Glutamatergic neuron (in vitro differentiated cells): ENCODE measurements at regions not wholly inside any gene's neighbourhood (a gene's known extent, or its start where the extent isn't known, plus 50 kb on each side); places are given as distances from the start of the nearest gene placed in this dataset.

Experiments used
- DNase-seq: peaks from one replicate; pipeline ENCODE4 v3.0.0; 2022
- H3K27ac Mint-ChIP-seq: one replicate; pipeline ENCODE4 v1.8.0; 2020; ENCODE audit warnings: mild to moderate bottlenecking, mixed read lengths, inconsistent platforms; ENCODE audit not compliant: unreplicated experiment
- H3K27me3 Mint-ChIP-seq: one replicate; pipeline ENCODE4 v1.8.0; 2020; ENCODE audit warnings: mild to moderate bottlenecking, moderate library complexity, mixed read lengths, inconsistent platforms; ENCODE audit not compliant: unreplicated experiment
- H3K36me3 Mint-ChIP-seq: one replicate; pipeline ENCODE4 v1.8.0; 2020; ENCODE audit warnings: mild to moderate bottlenecking, mixed read lengths, inconsistent platforms; ENCODE audit not compliant: unreplicated experiment
- H3K4me1 Mint-ChIP-seq: one replicate; pipeline ENCODE4 v1.8.0; 2020; ENCODE audit warnings: mild to moderate bottlenecking, low read depth, mixed read lengths, inconsistent platforms; ENCODE audit not compliant: unreplicated experiment
- H3K4me3 Mint-ChIP-seq: one replicate; pipeline ENCODE4 v1.8.0; 2020; ENCODE audit warnings: mild to moderate bottlenecking, mixed read lengths, inconsistent platforms; ENCODE audit not compliant: unreplicated experiment
- H3K9me3 Mint-ChIP-seq: one replicate; pipeline ENCODE4 v1.8.0; 2020; ENCODE audit warnings: mild to moderate bottlenecking, moderate library complexity, mixed read lengths, inconsistent platforms; ENCODE audit not compliant: unreplicated experiment
- TF ChIP-seq, protein P1 (sequence below): fragments of 200-600 bp; sonication (generic); IDR thresholded peaks from one replicate; pipeline ENCODE4 v1.5.0; 2021; ENCODE audit not compliant: partially characterized antibody, unreplicated experiment

DNA sequence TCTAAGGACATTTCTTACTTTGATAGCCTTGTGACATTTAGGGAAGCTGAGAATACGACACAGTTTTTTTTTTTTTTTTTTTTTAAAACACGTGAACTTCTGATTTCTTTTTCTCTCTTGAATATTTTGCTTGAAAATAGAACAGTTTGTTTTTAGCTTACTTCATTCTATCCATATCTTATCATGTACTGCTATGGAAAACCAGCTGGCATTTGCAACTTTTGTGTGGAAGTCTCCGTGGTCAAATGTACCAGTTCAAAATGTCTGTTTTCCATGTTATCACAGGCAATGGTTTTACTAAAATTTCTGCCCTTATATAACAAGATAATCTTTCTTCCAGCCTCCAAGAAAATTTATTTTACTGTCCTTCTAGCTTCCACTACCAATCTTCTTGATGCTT, 821.6 kb downstream of the DNAJB9 start:
- no peaks in the 10 kb centered on the region for H3K36me3 Mint-ChIP-seq
- TF ChIP-seq, protein P1, sequence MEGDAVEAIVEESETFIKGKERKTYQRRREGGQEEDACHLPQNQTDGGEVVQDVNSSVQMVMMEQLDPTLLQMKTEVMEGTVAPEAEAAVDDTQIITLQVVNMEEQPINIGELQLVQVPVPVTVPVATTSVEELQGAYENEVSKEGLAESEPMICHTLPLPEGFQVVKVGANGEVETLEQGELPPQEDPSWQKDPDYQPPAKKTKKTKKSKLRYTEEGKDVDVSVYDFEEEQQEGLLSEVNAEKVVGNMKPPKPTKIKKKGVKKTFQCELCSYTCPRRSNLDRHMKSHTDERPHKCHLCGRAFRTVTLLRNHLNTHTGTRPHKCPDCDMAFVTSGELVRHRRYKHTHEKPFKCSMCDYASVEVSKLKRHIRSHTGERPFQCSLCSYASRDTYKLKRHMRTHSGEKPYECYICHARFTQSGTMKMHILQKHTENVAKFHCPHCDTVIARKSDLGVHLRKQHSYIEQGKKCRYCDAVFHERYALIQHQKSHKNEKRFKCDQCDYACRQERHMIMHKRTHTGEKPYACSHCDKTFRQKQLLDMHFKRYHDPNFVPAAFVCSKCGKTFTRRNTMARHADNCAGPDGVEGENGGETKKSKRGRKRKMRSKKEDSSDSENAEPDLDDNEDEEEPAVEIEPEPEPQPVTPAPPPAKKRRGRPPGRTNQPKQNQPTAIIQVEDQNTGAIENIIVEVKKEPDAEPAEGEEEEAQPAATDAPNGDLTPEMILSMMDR, result no peak
- no peaks in the 10 kb centered on the region for H3K27me3 Mint-ChIP-seq
- no peak overlapping the region for H3K27ac Mint-ChIP-seq
- no peak for DNase-seq
- H3K4me3 Mint-ChIP-seq, result no peak overlapping the region
- H3K4me1 Mint-ChIP-seq, result no peaks in the 10 kb centered on the region
- no peaks in the 10 kb centered on the region for H3K9me3 Mint-ChIP-seq

DNA sequence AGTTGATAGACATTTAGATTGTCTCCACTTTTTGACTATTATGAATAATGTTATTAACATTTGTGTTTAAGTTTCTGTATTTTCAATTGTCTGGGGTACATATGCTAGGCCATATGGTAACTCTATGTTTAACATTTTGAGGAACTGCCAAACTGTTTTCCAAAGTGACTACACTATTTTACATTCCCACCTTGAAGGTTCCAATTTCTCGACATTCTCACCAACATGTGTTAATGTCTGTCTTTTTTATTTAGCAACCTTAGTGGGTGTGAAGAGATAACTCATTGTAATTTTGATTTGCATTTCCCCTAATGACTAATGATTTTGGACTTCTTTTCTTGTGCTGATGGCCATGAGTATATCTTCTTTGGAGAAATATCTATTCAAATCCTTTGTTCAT, 832.4 kb downstream of the DNAJB9 start:
- Mint-ChIP-seq H3K4me1 (no peaks in the 10 kb centered on the region), H3K9me3 (no peaks in the 10 kb centered on the region), H3K36me3 (no peaks in the 10 kb centered on the region), H3K4me3 (no peak overlapping the region), H3K27ac (no peak overlapping the region), H3K27me3 (no peaks in the 10 kb centered on the region)
- TF ChIP-seq, protein P1, result no peak
- DNase-seq, result no peak

DNA sequence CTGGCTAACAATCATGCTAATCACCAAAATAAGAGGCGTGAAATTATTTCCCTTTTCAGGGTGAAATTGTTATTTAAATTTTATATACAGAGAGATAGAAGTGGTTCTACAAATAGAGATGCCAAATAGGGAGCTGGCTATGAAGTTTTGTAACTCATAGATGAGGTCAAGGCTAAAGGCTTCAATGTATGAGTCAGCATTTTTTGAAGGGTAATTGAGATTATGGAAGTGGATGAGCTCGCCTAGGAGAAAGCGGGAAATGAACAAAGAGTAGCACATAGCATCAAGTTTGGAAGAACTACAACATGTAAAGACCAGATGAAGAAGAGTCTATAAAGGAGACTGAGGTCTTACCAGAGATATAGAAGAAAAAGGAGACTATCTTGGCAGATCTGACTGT, 838.1 kb downstream of the DNAJB9 start:
- H3K27ac Mint-ChIP-seq, result no peak overlapping the region

DNA sequence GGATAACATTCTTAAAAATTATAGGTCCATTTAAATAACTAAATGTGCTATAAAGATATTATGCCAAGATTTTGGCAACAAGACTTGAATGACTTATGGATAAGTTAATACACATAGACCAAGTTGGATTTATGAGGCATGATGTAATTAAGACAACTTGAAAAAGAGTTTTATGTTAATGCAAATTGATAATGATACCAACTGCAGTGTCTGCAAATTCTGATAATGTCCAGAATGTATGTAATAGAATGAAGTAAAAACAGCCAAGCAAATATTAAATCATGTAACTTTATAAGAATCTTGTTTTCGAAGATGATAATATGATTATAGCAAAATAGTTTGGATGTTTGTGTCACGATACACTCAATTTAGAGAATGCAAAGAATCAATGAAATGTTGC, 868.3 kb downstream of the DNAJB9 start:
- no peak overlapping the region for H3K27ac Mint-ChIP-seq
- H3K4me3 Mint-ChIP-seq, result no peak overlapping the region
- TF ChIP-seq, protein P1, result no peak
- H3K36me3 Mint-ChIP-seq, result no peaks in the 10 kb centered on the region
- no peaks in the 10 kb centered on the region for H3K27me3 Mint-ChIP-seq
- no peak for DNase-seq
- H3K9me3 Mint-ChIP-seq, result no peaks in the 10 kb centered on the region
- H3K4me1 Mint-ChIP-seq, result peaks cover 2% of the 10 kb centered on the region

More for the DNA sequence above, 838.1 kb downstream of the DNAJB9 start:
- H3K27me3 Mint-ChIP-seq, result peaks cover 2% of the 10 kb centered on the region
- TF ChIP-seq, protein P1, result no peak
- no peak overlapping the region for H3K4me3 Mint-ChIP-seq
- no peaks in the 10 kb centered on the region for H3K36me3 Mint-ChIP-seq
- H3K9me3 Mint-ChIP-seq, result no peaks in the 10 kb centered on the region
- DNase-seq, result no peak
- H3K4me1 Mint-ChIP-seq, result no peaks in the 10 kb centered on the region

DNA sequence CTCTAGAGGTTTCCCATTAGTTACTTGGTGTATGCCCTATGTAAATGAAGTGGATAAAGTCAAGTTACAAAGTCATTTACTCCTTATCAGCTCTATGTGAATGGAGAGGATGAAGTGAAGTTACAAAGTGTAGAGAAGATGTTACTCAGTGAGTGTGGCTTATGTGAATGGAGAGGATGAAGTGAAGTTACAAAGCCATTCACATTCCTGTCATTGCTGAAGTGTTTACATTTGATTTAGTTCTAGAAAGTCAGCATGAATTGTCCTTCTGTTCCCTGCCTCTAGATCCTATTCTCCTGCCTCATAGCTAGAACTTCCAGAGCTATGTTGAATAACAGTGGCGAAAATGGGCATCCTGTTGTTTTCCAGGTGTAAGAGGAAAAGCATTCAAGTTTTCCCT, 880.1 kb downstream of the DNAJB9 start:
- peaks cover 10% of the 10 kb centered on the region for H3K36me3 Mint-ChIP-seq

More for the DNA sequence above, 880.1 kb downstream of the DNAJB9 start:
- no peaks in the 10 kb centered on the region for H3K4me1 Mint-ChIP-seq
- no peak overlapping the region for H3K27ac Mint-ChIP-seq
- H3K27me3 Mint-ChIP-seq, result no peaks in the 10 kb centered on the region
- DNase-seq, result no peak
- TF ChIP-seq, protein P1, result no peak
- H3K9me3 Mint-ChIP-seq, result no peaks in the 10 kb centered on the region
- no peak overlapping the region for H3K4me3 Mint-ChIP-seq
